ENCODE measurements at regions not wholly inside any gene's neighbourhood (a gene's known extent, or its start where the extent isn't known, plus 50 kb on each side); places are given as distances from the start of the nearest gene placed in this dataset.
"Not testable (repeated sequence)": the region's sequence is repeated elsewhere in the genome, so short reads cannot be mapped to it uniquely, and the experiment has no call there.

GRCh38 chr22:23394525-23395326 lies 185.4 kb downstream of the IGLL1 start:
- Mint-ChIP-seq H3K36me3 (ENCODE audit: insufficient read depth) (peaks cover 3% of the 10 kb centered on the region), H3K4me1 (ENCODE audit: low read depth) (no peaks in the 10 kb centered on the region), H3K27ac (no peak overlapping the region), H3K4me3 (ENCODE audit: low read depth) (no peak overlapping the region), H3K27me3 (no peaks in the 10 kb centered on the region), H3K9me3 (ENCODE audit: low read depth) (no peaks in the 10 kb centered on the region)
- TF ChIP-seq, protein P1, sequence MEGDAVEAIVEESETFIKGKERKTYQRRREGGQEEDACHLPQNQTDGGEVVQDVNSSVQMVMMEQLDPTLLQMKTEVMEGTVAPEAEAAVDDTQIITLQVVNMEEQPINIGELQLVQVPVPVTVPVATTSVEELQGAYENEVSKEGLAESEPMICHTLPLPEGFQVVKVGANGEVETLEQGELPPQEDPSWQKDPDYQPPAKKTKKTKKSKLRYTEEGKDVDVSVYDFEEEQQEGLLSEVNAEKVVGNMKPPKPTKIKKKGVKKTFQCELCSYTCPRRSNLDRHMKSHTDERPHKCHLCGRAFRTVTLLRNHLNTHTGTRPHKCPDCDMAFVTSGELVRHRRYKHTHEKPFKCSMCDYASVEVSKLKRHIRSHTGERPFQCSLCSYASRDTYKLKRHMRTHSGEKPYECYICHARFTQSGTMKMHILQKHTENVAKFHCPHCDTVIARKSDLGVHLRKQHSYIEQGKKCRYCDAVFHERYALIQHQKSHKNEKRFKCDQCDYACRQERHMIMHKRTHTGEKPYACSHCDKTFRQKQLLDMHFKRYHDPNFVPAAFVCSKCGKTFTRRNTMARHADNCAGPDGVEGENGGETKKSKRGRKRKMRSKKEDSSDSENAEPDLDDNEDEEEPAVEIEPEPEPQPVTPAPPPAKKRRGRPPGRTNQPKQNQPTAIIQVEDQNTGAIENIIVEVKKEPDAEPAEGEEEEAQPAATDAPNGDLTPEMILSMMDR (IDR thresholded peaks at IDR 0.05; ENCODE audit: unreplicated experiment), result no peak
- DNase-seq (ENCODE audit: low spot score, unreplicated experiment), result no peak

- Mint-ChIP-seq H3K36me3 (ENCODE audit: insufficient read depth) (peaks cover 3% of the 10 kb centered on the region), H3K4me1 (ENCODE audit: low read depth) (no peaks in the 10 kb centered on the region), H3K27me3 (no peaks in the 10 kb centered on the region), H3K4me3 (ENCODE audit: low read depth) (no peak overlapping the region), H3K9me3 (ENCODE audit: low read depth) (no peaks in the 10 kb centered on the region), H3K27ac (no peak overlapping the region)
- TF ChIP-seq, protein P1 (IDR thresholded peaks at IDR 0.05; ENCODE audit: unreplicated experiment), result no peak
- DNase-seq (ENCODE audit: low spot score, unreplicated experiment), result no peak
Observed at GRCh38 chr22:23393721-23394320, 186.3 kb downstream of the IGLL1 start.

DNA sequence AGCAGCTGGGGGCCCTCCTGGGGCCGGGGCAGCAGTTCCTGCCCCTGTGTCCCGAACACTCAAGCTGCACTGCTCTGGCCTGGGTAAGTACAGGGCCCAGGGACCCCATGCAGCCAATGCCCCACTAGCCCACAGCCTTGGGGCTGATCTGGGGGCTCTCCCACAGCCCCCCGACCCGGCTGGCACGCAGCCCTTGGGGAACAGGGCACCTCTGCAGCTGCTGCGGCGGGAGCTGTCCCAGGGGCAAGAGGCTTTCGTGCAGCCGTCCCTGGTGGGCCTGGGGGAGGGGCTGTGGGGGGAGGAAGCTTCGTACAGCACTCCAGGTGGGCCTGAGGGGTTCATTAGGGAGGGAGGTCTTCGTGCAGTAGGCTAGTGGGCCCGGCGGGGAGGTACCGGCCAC lies 186.9 kb downstream of the IGLL1 start:
- not testable (repeated sequence) for H3K4me3 Mint-ChIP-seq (ENCODE audit: low read depth); H3K27me3 Mint-ChIP-seq; H3K27ac Mint-ChIP-seq; H3K36me3 Mint-ChIP-seq (ENCODE audit: insufficient read depth); H3K9me3 Mint-ChIP-seq (ENCODE audit: low read depth); DNase-seq (ENCODE audit: low spot score, unreplicated experiment); H3K4me1 Mint-ChIP-seq (ENCODE audit: low read depth)

DNA sequence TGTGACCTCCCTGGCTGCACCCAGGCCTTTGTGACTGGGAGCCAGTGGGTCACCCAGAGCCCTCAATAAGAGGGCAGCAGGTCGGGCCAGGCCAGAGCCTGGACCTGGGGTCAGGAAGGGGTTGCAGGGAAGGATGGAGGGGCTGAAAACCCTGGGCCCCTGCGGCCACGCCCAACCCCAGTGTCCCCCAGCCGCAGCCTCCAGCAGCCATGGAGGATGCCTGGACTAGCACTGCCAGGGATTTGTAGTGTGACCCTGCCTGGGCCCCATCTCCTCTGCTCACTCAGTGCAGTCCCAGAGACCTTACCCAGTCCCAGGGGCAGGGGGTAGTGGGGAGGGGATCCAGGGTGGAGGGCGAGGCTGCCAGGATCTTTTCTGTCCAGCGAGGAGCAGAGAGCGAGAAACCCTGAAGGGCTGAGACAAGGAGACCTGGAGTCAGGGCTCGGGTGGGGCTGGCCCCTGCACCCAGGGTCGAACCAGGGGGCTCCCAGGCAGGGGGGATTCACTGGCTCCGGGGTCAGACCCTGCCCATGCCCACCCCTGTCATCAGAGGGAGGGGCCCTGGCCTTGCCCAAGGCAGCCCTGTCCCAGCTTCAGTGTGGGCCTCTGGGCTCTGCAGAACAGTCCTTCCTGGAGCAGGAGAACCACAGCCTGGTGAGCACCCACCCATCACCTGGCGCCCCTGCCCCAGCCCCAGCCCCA lies 187.5 kb downstream of the IGLL1 start:
- no peak overlapping the region for H3K4me3 Mint-ChIP-seq (ENCODE audit: low read depth)
- DNase-seq (ENCODE audit: low spot score, unreplicated experiment), result no peak
- H3K36me3 Mint-ChIP-seq (ENCODE audit: insufficient read depth), result peaks cover 3% of the 10 kb centered on the region
- H3K27ac Mint-ChIP-seq, result no peak overlapping the region
- TF ChIP-seq, protein P1 (IDR thresholded peaks at IDR 0.05; ENCODE audit: unreplicated experiment), result no peak
- no peaks in the 10 kb centered on the region for H3K4me1 Mint-ChIP-seq (ENCODE audit: low read depth)
- no peaks in the 10 kb centered on the region for H3K27me3 Mint-ChIP-seq
- H3K9me3 Mint-ChIP-seq (ENCODE audit: low read depth), result no peaks in the 10 kb centered on the region

DNA sequence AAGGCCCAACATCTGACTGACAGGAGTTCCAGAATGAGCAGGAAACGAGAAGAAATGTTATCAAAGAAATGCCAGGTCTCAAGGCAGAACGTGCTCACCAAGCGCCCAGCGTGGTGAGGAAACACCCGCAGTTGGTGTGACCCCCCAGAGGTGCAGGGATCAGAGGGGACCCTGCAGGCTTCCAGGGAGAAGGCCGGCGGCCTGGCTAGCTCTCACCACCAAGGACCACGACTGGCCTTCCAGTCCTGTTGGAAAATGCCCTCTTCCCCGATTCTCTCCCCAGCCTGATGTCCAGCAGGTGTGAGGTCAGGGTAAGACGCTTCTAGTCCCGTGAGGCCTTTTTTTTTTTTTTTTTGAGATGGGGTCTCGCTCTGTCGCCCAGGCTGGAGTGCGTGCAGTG lies 189.1 kb downstream of the IGLL1 start:
- H3K4me1 Mint-ChIP-seq (ENCODE audit: low read depth), result peaks cover 2% of the 10 kb centered on the region
- peaks cover 3% of the 10 kb centered on the region for H3K36me3 Mint-ChIP-seq (ENCODE audit: insufficient read depth)
- H3K4me3 Mint-ChIP-seq (ENCODE audit: low read depth), result no peak overlapping the region
- H3K27ac Mint-ChIP-seq, result no peak overlapping the region
- no peaks in the 10 kb centered on the region for H3K9me3 Mint-ChIP-seq (ENCODE audit: low read depth)
- no peak for DNase-seq (ENCODE audit: low spot score, unreplicated experiment)
- H3K27me3 Mint-ChIP-seq, result no peaks in the 10 kb centered on the region
- TF ChIP-seq, protein P1 (IDR thresholded peaks at IDR 0.05; ENCODE audit: unreplicated experiment), result no peak

All from progenitor cell of endocrine pancreas (in vitro differentiated cells).